ENCODE measurements at regions not wholly inside any gene's neighbourhood (a gene's known extent, or its start where the extent isn't known, plus 50 kb on each side); places are given as distances from the start of the nearest gene placed in this dataset.

GRCh38 chr2:161077367-161078210 is 82.6 kb upstream of the TANK start:
- peaks cover 0 to 5% of the 10 kb centered on the region in 2 donors for H3K4me1 ChIP-seq (ENCODE audit: control insufficient read depth in 1 of 2, insufficient read depth in 2 of 2, low read length in 2 of 2)
- H3K4me3 ChIP-seq (ENCODE audit: low read depth in 1 of 2, low read length in 2 of 2): no peak overlapping the region
- no peak overlapping the region for H3K27ac ChIP-seq (ENCODE audit: low read depth, low read length)
- no peaks in the 10 kb centered on the region for H3K36me3 ChIP-seq (ENCODE audit: control insufficient read depth in 1 of 2, insufficient read depth in 2 of 2, low read length in 2 of 2)
- H3K27me3 ChIP-seq (ENCODE audit: control insufficient read depth in 1 of 2, insufficient read depth in 2 of 2, low read length in 2 of 2): no peaks in the 10 kb centered on the region
- no peak overlapping the region for H3K9ac ChIP-seq (ENCODE audit: low read depth in 1 of 2, low read length in 2 of 2)
- no peaks in the 10 kb centered on the region for H3K9me3 ChIP-seq (ENCODE audit: control insufficient read depth in 1 of 2, low read length in 2 of 2)

GRCh38 chr2:161078211-161078539 is 82.1 kb upstream of the TANK start:
- no peak overlapping the region for H3K9ac ChIP-seq (ENCODE audit: low read depth in 1 of 2, low read length in 2 of 2)
- H3K36me3 ChIP-seq (ENCODE audit: control insufficient read depth in 1 of 2, insufficient read depth in 2 of 2, low read length in 2 of 2): no peaks in the 10 kb centered on the region
- no peak overlapping the region for H3K27ac ChIP-seq (ENCODE audit: low read depth, low read length)
- no peaks in the 10 kb centered on the region for H3K9me3 ChIP-seq (ENCODE audit: control insufficient read depth in 1 of 2, low read length in 2 of 2)
- H3K27me3 ChIP-seq (ENCODE audit: control insufficient read depth in 1 of 2, insufficient read depth in 2 of 2, low read length in 2 of 2): no peaks in the 10 kb centered on the region
- H3K4me1 ChIP-seq (ENCODE audit: control insufficient read depth in 1 of 2, insufficient read depth in 2 of 2, low read length in 2 of 2): peaks cover 0 to 5% of the 10 kb centered on the region in 2 donors
- H3K4me3 ChIP-seq (ENCODE audit: low read depth in 1 of 2, low read length in 2 of 2): no peak overlapping the region

- H3K4me1 ChIP-seq (ENCODE audit: control insufficient read depth in 1 of 2, insufficient read depth in 2 of 2, low read length in 2 of 2): peaks cover 0 to 4% of the 10 kb centered on the region in 2 donors
- H3K9ac ChIP-seq (ENCODE audit: low read depth in 1 of 2, low read length in 2 of 2): no peak overlapping the region
- H3K9me3 ChIP-seq (ENCODE audit: control insufficient read depth in 1 of 2, low read length in 2 of 2): no peaks in the 10 kb centered on the region
- H3K36me3 ChIP-seq (ENCODE audit: control insufficient read depth in 1 of 2, insufficient read depth in 2 of 2, low read length in 2 of 2): no peaks in the 10 kb centered on the region
- H3K27me3 ChIP-seq (ENCODE audit: control insufficient read depth in 1 of 2, insufficient read depth in 2 of 2, low read length in 2 of 2): no peaks in the 10 kb centered on the region
- H3K4me3 ChIP-seq (ENCODE audit: low read depth in 1 of 2, low read length in 2 of 2): no peak overlapping the region
- no peak overlapping the region for H3K27ac ChIP-seq (ENCODE audit: low read depth, low read length)
These were observed 75.1 kb upstream of the TANK start for GRCh38 chr2:161085149-161085548.

- Histone ChIP-seq H3K36me3 (ENCODE audit: control insufficient read depth in 1 of 2, insufficient read depth in 2 of 2, low read length in 2 of 2) (no peaks in the 10 kb centered on the region), H3K4me1 (ENCODE audit: control insufficient read depth in 1 of 2, insufficient read depth in 2 of 2, low read length in 2 of 2) (peaks cover 0 to 4% of the 10 kb centered on the region in 2 donors), H3K27me3 (ENCODE audit: control insufficient read depth in 1 of 2, insufficient read depth in 2 of 2, low read length in 2 of 2) (no peaks in the 10 kb centered on the region), H3K27ac (ENCODE audit: low read depth, low read length) (no peak overlapping the region), H3K9me3 (ENCODE audit: control insufficient read depth in 1 of 2, low read length in 2 of 2) (no peaks in the 10 kb centered on the region), H3K9ac (ENCODE audit: low read depth in 1 of 2, low read length in 2 of 2) (no peak overlapping the region), H3K4me3 (ENCODE audit: low read depth in 1 of 2, low read length in 2 of 2) (no peak overlapping the region)
These were observed 71.4 kb upstream of the TANK start for GRCh38 chr2:161088658-161089350.

- Histone ChIP-seq H3K4me1 (ENCODE audit: control insufficient read depth in 1 of 2, insufficient read depth in 2 of 2, low read length in 2 of 2) (peaks cover 0 to 4% of the 10 kb centered on the region in 2 donors), H3K36me3 (ENCODE audit: control insufficient read depth in 1 of 2, insufficient read depth in 2 of 2, low read length in 2 of 2) (no peaks in the 10 kb centered on the region), H3K4me3 (ENCODE audit: low read depth in 1 of 2, low read length in 2 of 2) (no peak overlapping the region), H3K27ac (ENCODE audit: low read depth, low read length) (no peak overlapping the region), H3K27me3 (ENCODE audit: control insufficient read depth in 1 of 2, insufficient read depth in 2 of 2, low read length in 2 of 2) (no peaks in the 10 kb centered on the region), H3K9ac (ENCODE audit: low read depth in 1 of 2, low read length in 2 of 2) (no peak overlapping the region), H3K9me3 (ENCODE audit: control insufficient read depth in 1 of 2, low read length in 2 of 2) (no peaks in the 10 kb centered on the region)
These were observed 69.8 kb upstream of the TANK start for GRCh38 chr2:161090411-161090810.

- Histone ChIP-seq H3K9ac (ENCODE audit: low read depth in 1 of 2, low read length in 2 of 2) (no peak overlapping the region), H3K4me1 (ENCODE audit: control insufficient read depth in 1 of 2, insufficient read depth in 2 of 2, low read length in 2 of 2) (no peaks in the 10 kb centered on the region), H3K27me3 (ENCODE audit: control insufficient read depth in 1 of 2, insufficient read depth in 2 of 2, low read length in 2 of 2) (no peaks in the 10 kb centered on the region), H3K36me3 (ENCODE audit: control insufficient read depth in 1 of 2, insufficient read depth in 2 of 2, low read length in 2 of 2) (no peaks in the 10 kb centered on the region), H3K9me3 (ENCODE audit: control insufficient read depth in 1 of 2, low read length in 2 of 2) (no peaks in the 10 kb centered on the region), H3K27ac (ENCODE audit: low read depth, low read length) (no peak overlapping the region), H3K4me3 (ENCODE audit: low read depth in 1 of 2, low read length in 2 of 2) (no peak overlapping the region)
These were observed 64.9 kb upstream of the TANK start for GRCh38 chr2:161095314-161095713.

GRCh38 chr2:161096336-161096735 is 63.9 kb upstream of the TANK start:
- Histone ChIP-seq H3K9ac (ENCODE audit: low read depth in 1 of 2, low read length in 2 of 2) (no peak overlapping the region), H3K36me3 (ENCODE audit: control insufficient read depth in 1 of 2, insufficient read depth in 2 of 2, low read length in 2 of 2) (no peaks in the 10 kb centered on the region), H3K27ac (ENCODE audit: low read depth, low read length) (no peak overlapping the region), H3K27me3 (ENCODE audit: control insufficient read depth in 1 of 2, insufficient read depth in 2 of 2, low read length in 2 of 2) (no peaks in the 10 kb centered on the region), H3K4me1 (ENCODE audit: control insufficient read depth in 1 of 2, insufficient read depth in 2 of 2, low read length in 2 of 2) (no peaks in the 10 kb centered on the region), H3K9me3 (ENCODE audit: control insufficient read depth in 1 of 2, low read length in 2 of 2) (no peaks in the 10 kb centered on the region), H3K4me3 (ENCODE audit: low read depth in 1 of 2, low read length in 2 of 2) (no peak overlapping the region)

- H3K36me3 ChIP-seq (ENCODE audit: control insufficient read depth in 1 of 2, insufficient read depth in 2 of 2, low read length in 2 of 2): no peaks in the 10 kb centered on the region
- no peaks in the 10 kb centered on the region for H3K27me3 ChIP-seq (ENCODE audit: control insufficient read depth in 1 of 2, insufficient read depth in 2 of 2, low read length in 2 of 2)
- H3K9ac ChIP-seq (ENCODE audit: low read depth in 1 of 2, low read length in 2 of 2): no peak overlapping the region
- H3K9me3 ChIP-seq (ENCODE audit: control insufficient read depth in 1 of 2, low read length in 2 of 2): no peaks in the 10 kb centered on the region
- H3K4me3 ChIP-seq (ENCODE audit: low read depth in 1 of 2, low read length in 2 of 2): no peak overlapping the region
- no peak overlapping the region for H3K27ac ChIP-seq (ENCODE audit: low read depth, low read length)
- H3K4me1 ChIP-seq (ENCODE audit: control insufficient read depth in 1 of 2, insufficient read depth in 2 of 2, low read length in 2 of 2): no peaks in the 10 kb centered on the region
These were observed 63.1 kb upstream of the TANK start for GRCh38 chr2:161097157-161097556.

GRCh38 chr2:161100211-161100895 is 59.9 kb upstream of the TANK start:
- no peak overlapping the region for H3K27ac ChIP-seq (ENCODE audit: low read depth, low read length)
- H3K9me3 ChIP-seq (ENCODE audit: control insufficient read depth in 1 of 2, low read length in 2 of 2): no peaks in the 10 kb centered on the region
- no peak overlapping the region for H3K4me3 ChIP-seq (ENCODE audit: low read depth in 1 of 2, low read length in 2 of 2)
- peaks cover 0 to 6% of the 10 kb centered on the region in 2 donors for H3K4me1 ChIP-seq (ENCODE audit: control insufficient read depth in 1 of 2, insufficient read depth in 2 of 2, low read length in 2 of 2)
- no peak overlapping the region for H3K9ac ChIP-seq (ENCODE audit: low read depth in 1 of 2, low read length in 2 of 2)
- H3K36me3 ChIP-seq (ENCODE audit: control insufficient read depth in 1 of 2, insufficient read depth in 2 of 2, low read length in 2 of 2): no peaks in the 10 kb centered on the region
- H3K27me3 ChIP-seq (ENCODE audit: control insufficient read depth in 1 of 2, insufficient read depth in 2 of 2, low read length in 2 of 2): no peaks in the 10 kb centered on the region

- no peak overlapping the region for H3K4me3 ChIP-seq (ENCODE audit: low read depth in 1 of 2, low read length in 2 of 2)
- H3K4me1 ChIP-seq (ENCODE audit: control insufficient read depth in 1 of 2, insufficient read depth in 2 of 2, low read length in 2 of 2): peaks cover 0 to 6% of the 10 kb centered on the region in 2 donors
- H3K36me3 ChIP-seq (ENCODE audit: control insufficient read depth in 1 of 2, insufficient read depth in 2 of 2, low read length in 2 of 2): no peaks in the 10 kb centered on the region
- H3K9me3 ChIP-seq (ENCODE audit: control insufficient read depth in 1 of 2, low read length in 2 of 2): no peaks in the 10 kb centered on the region
- H3K9ac ChIP-seq (ENCODE audit: low read depth in 1 of 2, low read length in 2 of 2): no peak overlapping the region
- no peaks in the 10 kb centered on the region for H3K27me3 ChIP-seq (ENCODE audit: control insufficient read depth in 1 of 2, insufficient read depth in 2 of 2, low read length in 2 of 2)
- no peak overlapping the region for H3K27ac ChIP-seq (ENCODE audit: low read depth, low read length)
These were observed 58.8 kb upstream of the TANK start for GRCh38 chr2:161101406-161101805.

All from duodenal mucosa (tissue), 2 donors.